NCI-H1694 treated with DMSO at 0.1 percent for 48 hours (cell line): ENCODE measurements at regions not wholly inside any gene's neighbourhood (a gene's known extent, or its start where the extent isn't known, plus 50 kb on each side); places are given as distances from the start of the nearest gene placed in this dataset.
"Not testable (repeated sequence)": the region's sequence is repeated elsewhere in the genome, so short reads cannot be mapped to it uniquely, and the experiment has no call there.

Experiments used
- DNase-seq: peaks from one replicate; lab custom pipeline; 2025; lab: John Stamatoyannopoulos, UW

- DNase-seq = no peak
These were observed 710.4 kb downstream of the SLC4A3 start for GRCh38 chr2:220337611-220338440.

- no peak for DNase-seq
These were observed 713.6 kb downstream of the SLC4A3 start for GRCh38 chr2:220341014-220341413.

GRCh38 chr2:220346919-220347318 lies 719.5 kb downstream of the SLC4A3 start:
- DNase-seq = no peak

DNA sequence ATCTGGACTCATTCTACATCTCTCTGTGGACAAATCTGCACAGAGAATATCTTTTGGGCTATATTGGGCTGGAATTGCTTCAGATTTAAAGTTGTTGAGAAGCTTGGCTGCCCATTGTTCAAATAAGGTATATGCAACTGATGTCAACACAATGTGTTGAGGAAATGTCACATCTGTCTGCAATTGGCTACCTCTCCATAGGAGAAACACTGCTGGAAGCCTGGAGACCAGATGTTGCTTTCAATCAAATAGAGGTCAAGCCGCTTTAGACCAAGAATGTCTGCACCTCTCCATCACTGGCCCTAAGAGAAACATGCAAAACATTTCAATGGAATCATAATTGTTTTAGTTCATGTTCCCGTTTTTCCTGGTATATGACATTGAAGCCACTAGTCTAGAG lies 720.2 kb downstream of the SLC4A3 start:
- no peak for DNase-seq

DNA sequence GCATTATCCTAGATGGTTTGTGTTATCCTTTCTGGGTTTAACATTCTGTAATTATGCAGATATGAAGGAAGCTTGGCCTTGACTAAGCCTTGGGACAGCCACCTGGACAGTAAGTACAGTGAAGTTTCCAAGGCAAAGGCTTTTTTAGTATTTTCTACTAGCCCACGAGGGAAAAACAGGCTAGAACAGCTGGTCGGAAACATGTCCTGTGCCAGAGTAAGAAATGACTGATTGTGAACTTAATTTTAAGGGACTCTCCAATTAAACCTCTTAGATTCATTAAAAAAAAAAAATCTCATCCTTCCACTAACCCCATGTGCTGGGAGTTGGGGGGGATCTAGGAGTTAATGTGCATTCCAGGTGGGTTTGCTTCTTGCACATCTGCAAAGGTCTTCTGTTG lies 720.8 kb downstream of the SLC4A3 start:
- DNase-seq = no peak

- no peak for DNase-seq
These were observed 726.5 kb downstream of the SLC4A3 start for GRCh38 chr2:220353897-220354296.

GRCh38 chr2:220356076-220356475 lies 728.6 kb downstream of the SLC4A3 start:
- DNase-seq = no peak

DNA sequence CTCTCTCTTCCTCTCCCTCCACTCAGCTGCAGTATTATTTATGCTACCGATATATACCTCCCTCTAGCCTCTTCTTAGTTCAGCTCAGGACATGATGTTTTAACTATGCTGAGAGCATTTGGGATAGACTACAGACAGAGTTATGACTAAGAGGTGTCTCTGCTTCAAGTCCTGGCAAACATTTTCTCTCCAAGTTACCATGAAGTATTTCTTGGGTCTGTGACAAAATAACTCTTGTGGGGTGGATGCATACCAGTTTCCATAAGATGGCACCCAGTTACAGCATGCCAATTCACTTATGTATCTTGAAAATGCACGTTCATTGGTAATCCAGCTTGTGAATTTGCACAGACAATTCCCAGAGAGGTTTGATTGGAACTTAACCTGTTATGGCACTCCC lies 737.6 kb downstream of the SLC4A3 start:
- no peak for DNase-seq

DNA sequence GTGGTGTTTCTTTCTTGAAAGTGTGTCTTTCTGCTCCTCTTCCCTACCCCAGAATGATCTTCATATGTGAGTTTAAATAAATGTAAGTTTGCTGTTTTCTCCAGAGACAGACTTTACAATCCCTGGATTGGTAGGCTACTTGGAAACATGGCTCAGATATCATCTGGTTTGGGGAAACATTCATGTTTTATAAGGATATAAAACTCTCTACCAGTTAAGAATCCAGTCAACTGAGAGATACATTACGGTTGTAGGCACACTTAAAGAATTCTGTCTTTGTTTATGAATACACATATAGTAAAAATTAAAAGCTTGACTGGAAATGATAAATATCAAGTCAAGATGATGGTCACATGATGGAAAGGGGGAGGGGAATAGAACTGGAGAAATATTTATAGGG lies 739.3 kb downstream of the SLC4A3 start:
- no peak for DNase-seq

DNA sequence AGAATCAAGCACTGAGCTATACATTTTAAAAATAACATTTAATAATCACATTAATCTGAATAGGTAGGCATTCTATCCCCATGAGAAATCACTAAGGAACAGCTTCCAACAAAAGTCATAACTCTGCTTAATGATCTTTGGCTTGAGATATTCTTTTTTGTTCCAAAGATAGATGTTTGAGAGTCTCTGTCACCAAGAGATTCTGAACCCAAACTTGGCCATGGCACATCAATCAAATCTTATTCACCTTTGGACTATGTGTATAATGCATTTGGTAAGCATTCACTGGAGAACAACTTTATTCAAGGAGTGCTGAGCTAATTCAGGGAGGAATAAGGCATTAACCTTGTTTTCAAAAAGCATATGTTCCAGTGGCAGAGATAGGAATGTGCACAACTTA lies 743.3 kb downstream of the SLC4A3 start:
- no peak for DNase-seq

DNA sequence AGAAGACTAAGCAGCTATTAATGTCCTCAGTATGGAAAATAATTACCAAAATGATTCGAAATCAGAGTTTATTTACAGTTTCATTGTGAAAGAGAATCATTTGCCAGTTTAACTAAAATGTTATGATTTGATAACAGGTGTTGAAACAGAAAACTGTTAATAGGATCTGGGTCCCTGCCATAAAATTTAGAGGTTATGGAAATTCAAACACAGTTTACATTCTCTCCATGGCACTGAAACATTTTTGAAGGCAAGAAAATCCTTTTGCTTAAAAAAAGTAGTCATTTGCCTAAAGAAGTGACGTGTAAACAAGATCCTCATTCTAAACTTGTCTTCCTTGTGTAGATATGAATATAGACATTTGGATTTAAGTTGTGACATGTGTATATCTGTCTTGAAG lies 743.8 kb downstream of the SLC4A3 start:
- no peak for DNase-seq

GRCh38 chr2:220373878-220374277 lies 746.4 kb downstream of the SLC4A3 start:
- DNase-seq = no peak

DNA sequence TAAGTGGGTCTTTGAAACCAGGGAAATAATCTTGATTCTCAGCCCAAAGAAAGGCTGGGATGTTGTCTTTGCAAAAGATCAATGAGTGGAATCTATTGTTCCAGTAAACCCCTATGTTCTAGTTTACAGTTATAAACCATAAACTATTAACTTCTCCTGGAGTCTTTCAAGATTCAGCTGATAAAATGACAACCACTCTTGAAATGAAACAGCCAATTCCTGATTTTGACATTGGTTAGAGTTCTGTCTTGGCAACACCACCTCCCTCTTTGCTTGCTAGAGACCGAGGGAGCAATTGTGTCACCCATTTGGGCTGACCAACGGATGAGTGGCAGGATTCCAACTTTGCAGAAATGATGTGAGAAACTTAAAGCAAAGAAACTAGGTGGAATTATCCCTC lies 746.9 kb downstream of the SLC4A3 start:
- no peak for DNase-seq

- DNase-seq = no peak
These were observed 750.2 kb downstream of the SLC4A3 start for GRCh38 chr2:220377482-220378155.

- not testable (repeated sequence) for DNase-seq
These were observed 760.3 kb downstream of the SLC4A3 start for GRCh38 chr2:220387758-220388157.

DNA sequence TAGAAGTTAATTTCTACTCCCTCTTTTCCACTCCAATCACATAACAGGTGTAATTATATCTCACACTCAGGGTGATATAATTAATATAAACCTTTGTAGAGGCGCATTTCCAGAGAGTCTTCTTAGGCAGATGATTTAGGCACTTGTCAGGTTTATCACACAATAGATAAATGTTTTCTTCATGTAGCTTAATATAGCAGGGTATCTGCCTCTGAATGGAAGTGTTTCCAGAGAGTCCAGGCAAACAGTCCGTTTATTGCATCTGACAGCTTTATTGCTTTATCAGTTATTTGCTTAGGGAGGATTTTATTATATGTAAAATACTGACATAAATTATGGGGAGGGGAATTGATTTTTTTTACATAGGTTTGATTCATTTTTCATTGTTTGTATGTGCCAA lies 766.3 kb downstream of the SLC4A3 start:
- no peak for DNase-seq

DNA sequence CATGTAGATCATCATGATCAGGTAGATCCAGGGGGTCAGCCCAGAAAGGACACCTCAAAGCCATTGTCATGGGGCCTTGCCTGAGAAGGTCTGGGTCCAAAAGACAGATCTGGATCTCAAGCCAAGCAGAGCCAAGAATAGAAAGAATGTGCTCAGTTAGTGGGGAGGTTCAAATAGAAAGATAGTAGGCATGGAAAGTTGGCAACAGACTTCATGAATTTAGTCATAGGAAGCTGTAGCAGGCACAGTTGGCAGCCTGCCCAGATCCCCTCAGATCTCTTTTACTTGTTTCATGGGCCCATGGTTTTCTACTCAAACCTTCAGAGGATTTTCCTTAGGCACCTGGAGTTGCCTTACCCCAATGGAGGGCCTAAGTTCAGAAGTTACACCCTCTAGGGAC lies 767.0 kb downstream of the SLC4A3 start:
- peak; percentile 79 for DNase-seq

DNA sequence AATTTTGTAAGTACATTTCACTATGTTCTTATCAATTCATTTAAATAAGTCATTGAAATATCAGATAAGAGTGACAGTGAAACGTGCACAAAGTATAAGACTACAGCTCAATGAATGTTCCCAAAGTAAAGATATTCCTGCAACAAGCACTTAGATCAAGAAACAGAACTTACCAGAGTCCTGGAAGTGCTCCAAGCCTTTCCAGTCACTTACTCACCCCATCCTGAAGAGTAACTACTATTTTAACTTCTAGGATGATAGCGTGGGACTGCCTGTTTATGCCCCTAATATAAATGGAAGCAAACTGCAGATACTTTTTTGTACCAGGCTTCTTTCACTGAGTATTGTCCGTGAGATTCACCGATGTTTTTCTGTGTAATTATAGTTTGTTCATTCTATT lies 768.9 kb downstream of the SLC4A3 start:
- no peak for DNase-seq

- no peak for DNase-seq
These were observed 782.9 kb downstream of the SLC4A3 start for GRCh38 chr2:220410296-220410695.

DNA sequence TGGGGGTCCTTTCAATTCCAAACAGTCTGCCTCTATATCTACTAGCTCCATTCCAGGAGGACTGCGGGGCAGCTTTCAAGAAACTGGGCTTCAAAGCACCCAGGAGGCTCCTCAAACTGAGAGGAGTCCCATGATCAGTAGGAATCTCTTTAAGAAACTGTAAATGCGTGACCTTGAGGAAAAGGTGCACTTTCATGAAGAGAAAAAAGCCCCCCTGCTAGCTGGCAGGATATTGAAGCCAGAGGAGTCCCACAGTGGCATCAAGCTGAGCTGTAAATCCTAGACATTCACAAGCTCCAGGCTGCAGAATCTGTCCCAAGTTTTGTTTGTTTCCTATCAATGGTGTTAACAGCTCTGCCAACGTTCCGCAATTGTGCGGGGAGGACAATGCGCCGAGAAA lies 790.1 kb downstream of the SLC4A3 start:
- DNase-seq = no peak

DNA sequence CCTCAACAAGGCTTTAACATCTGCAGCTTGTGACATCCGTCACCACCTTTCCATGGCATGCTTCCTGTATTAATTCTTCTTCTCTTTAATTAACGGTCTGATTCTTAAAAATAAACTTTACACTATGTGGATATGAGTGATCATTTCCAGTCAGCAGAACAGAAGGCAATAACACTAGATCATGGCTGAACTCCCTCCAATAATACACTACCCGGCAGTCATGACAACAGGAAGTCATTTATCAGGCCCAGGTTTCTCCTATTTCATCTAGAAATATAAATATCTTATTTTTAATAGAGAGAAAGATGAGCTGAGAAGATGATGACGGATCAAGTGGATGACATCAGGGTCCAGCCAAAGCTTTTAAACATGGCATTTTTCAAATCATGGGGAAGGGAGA lies 792.2 kb downstream of the SLC4A3 start:
- DNase-seq = no peak

GRCh38 chr2:220420820-220421219 lies 793.4 kb downstream of the SLC4A3 start:
- no peak for DNase-seq

GRCh38 chr2:220422676-220423075 lies 795.2 kb downstream of the SLC4A3 start:
- DNase-seq = no peak

DNA sequence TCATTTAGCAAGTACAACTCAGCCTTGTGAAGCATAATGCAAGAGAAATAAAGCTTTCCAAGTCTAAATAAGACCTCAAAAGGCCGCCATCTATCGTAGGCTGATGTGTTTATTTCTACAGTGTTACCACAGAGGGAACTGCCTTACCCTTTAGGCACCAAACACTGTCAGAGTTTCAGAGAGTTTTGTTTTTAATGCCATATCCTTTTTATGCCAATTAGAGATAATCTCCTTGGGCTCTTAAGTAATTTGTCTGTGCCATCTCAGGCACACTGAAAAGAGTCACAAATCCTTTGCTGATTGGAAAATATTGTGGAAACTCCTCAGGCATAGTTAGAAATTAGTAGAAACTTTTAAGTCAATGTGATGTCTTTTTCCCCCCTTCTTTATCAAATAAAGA lies 797.1 kb downstream of the SLC4A3 start:
- DNase-seq = no peak
